ENCODE measurements at regions not wholly inside any gene's neighbourhood (a gene's known extent, or its start where the extent isn't known, plus 50 kb on each side); places are given as distances from the start of the nearest gene placed in this dataset.

- no peaks in the 10 kb centered on the region for H4K20me1 ChIP-seq (ENCODE audit: low read depth)
- H3K9me3 ChIP-seq (ENCODE audit: low read depth), result no peaks in the 10 kb centered on the region
- H3K9ac ChIP-seq, result no peak overlapping the region
- no peaks in the 10 kb centered on the region for H3K79me2 ChIP-seq (ENCODE audit: low read depth)
- Mint-ChIP-seq H3K4me1 (peaks cover 14% of the 10 kb centered on the region), H3K27ac (no peak overlapping the region), H3K27me3 (ENCODE audit: insufficient read depth, low read depth) (peaks cover 3% of the 10 kb centered on the region), H3K9me3 (peaks cover 9% of the 10 kb centered on the region), H3K4me3 (no peak overlapping the region), H3K36me3 (no peaks in the 10 kb centered on the region)
- H3F3A ChIP-seq (ENCODE audit: low read depth), result no peaks in the 10 kb centered on the region
- no peaks in the 10 kb centered on the region for H3K27me3 ChIP-seq
- no peak overlapping the region for H3K27ac ChIP-seq
- H3K4me3 ChIP-seq, result no peak overlapping the region
- no peak overlapping the region for H3K4me2 ChIP-seq
- H3K36me3 ChIP-seq, result no peaks in the 10 kb centered on the region
- TF ChIP-seq EZH2phosphoT487 (IDR thresholded peaks at IDR 0.05) (no peak), CTCF (IDR thresholded peaks at IDR 0.05) (no peak), EZH2 (IDR thresholded peaks at IDR 0.05) (no peak)
- no peak for DNase-seq (ENCODE audit: low spot score)
- no peaks in the 10 kb centered on the region for H3K4me1 ChIP-seq
- no peak overlapping the region for H2AFZ ChIP-seq (replicated peaks)
These were observed 182.8 kb upstream of the NRIP1 start for GRCh38 chr21:15247613-15248012.

GRCh38 chr21:15249285-15249993 lies 184.6 kb upstream of the NRIP1 start:
- H3K9ac ChIP-seq, result no peak overlapping the region
- H3K4me3 ChIP-seq, result no peak overlapping the region
- no peaks in the 10 kb centered on the region for H3F3A ChIP-seq (ENCODE audit: low read depth)
- TF ChIP-seq CTCF (IDR thresholded peaks at IDR 0.05) (no peak), EZH2phosphoT487 (IDR thresholded peaks at IDR 0.05) (no peak), EZH2 (IDR thresholded peaks at IDR 0.05) (no peak)
- H3K4me1 ChIP-seq, result no peaks in the 10 kb centered on the region
- H3K79me2 ChIP-seq (ENCODE audit: low read depth), result no peaks in the 10 kb centered on the region
- H3K4me1 Mint-ChIP-seq, result peaks cover 10% of the 10 kb centered on the region
- H3K9me3 Mint-ChIP-seq, result peaks cover 8% of the 10 kb centered on the region
- DNase-seq (ENCODE audit: low spot score), result no peak
- no peaks in the 10 kb centered on the region for H3K27me3 Mint-ChIP-seq (ENCODE audit: insufficient read depth, low read depth)
- H2AFZ ChIP-seq (replicated peaks), result peak overlapping the region; percentile 50
- no peak overlapping the region for H3K27ac ChIP-seq
- no peaks in the 10 kb centered on the region for H3K36me3 ChIP-seq
- H3K4me3 Mint-ChIP-seq, result no peak overlapping the region
- no peaks in the 10 kb centered on the region for H4K20me1 ChIP-seq (ENCODE audit: low read depth)
- no peak overlapping the region for H3K27ac Mint-ChIP-seq
- no peaks in the 10 kb centered on the region for H3K27me3 ChIP-seq
- H3K4me2 ChIP-seq, result no peak overlapping the region
- no peaks in the 10 kb centered on the region for H3K36me3 Mint-ChIP-seq
- no peaks in the 10 kb centered on the region for H3K9me3 ChIP-seq (ENCODE audit: low read depth)

- H3K4me1 ChIP-seq, result no peaks in the 10 kb centered on the region
- H3K4me1 Mint-ChIP-seq, result peaks cover 9% of the 10 kb centered on the region
- H3K27ac Mint-ChIP-seq, result no peak overlapping the region
- no peak overlapping the region for H3K9ac ChIP-seq
- no peak overlapping the region for H2AFZ ChIP-seq (replicated peaks)
- H3K36me3 Mint-ChIP-seq, result no peaks in the 10 kb centered on the region
- H3K9me3 Mint-ChIP-seq, result peaks cover 8% of the 10 kb centered on the region
- H4K20me1 ChIP-seq (ENCODE audit: low read depth), result no peaks in the 10 kb centered on the region
- no peaks in the 10 kb centered on the region for H3K36me3 ChIP-seq
- H3K79me2 ChIP-seq (ENCODE audit: low read depth), result no peaks in the 10 kb centered on the region
- no peaks in the 10 kb centered on the region for H3K27me3 ChIP-seq
- TF ChIP-seq EZH2 (IDR thresholded peaks at IDR 0.05) (no peak), CTCF (IDR thresholded peaks at IDR 0.05) (no peak), EZH2phosphoT487 (IDR thresholded peaks at IDR 0.05) (no peak)
- H3F3A ChIP-seq (ENCODE audit: low read depth), result no peaks in the 10 kb centered on the region
- no peaks in the 10 kb centered on the region for H3K9me3 ChIP-seq (ENCODE audit: low read depth)
- H3K4me3 ChIP-seq, result no peak overlapping the region
- no peak overlapping the region for H3K27ac ChIP-seq
- no peaks in the 10 kb centered on the region for H3K27me3 Mint-ChIP-seq (ENCODE audit: insufficient read depth, low read depth)
- no peak overlapping the region for H3K4me3 Mint-ChIP-seq
- H3K4me2 ChIP-seq, result no peak overlapping the region
- no peak for DNase-seq (ENCODE audit: low spot score)
These were observed 185.6 kb upstream of the NRIP1 start for GRCh38 chr21:15250384-15250783.

Measured in neural progenitor cell (in vitro differentiated cells).